HL-60 (cell line): ENCODE measurements at regions not wholly inside any gene's neighbourhood (a gene's known extent, or its start where the extent isn't known, plus 50 kb on each side); places are given as distances from the start of the nearest gene placed in this dataset.

Experiments used
- TF ChIP-seq, protein P1 (sequence below): IDR thresholded peaks from one replicate; pipeline ENCODE4 v1.5.1; 2011; ENCODE audit warnings: low read length, control low read depth, inconsistent platforms; ENCODE audit not compliant: insufficient read depth
- TF ChIP-seq, protein P2 (sequence below): IDR thresholded peaks from 2 replicates; pipeline ENCODE4 v1.6.1; 2012; ENCODE audit warnings: low read depth; ENCODE audit not compliant: insufficient replicate concordance

DNA sequence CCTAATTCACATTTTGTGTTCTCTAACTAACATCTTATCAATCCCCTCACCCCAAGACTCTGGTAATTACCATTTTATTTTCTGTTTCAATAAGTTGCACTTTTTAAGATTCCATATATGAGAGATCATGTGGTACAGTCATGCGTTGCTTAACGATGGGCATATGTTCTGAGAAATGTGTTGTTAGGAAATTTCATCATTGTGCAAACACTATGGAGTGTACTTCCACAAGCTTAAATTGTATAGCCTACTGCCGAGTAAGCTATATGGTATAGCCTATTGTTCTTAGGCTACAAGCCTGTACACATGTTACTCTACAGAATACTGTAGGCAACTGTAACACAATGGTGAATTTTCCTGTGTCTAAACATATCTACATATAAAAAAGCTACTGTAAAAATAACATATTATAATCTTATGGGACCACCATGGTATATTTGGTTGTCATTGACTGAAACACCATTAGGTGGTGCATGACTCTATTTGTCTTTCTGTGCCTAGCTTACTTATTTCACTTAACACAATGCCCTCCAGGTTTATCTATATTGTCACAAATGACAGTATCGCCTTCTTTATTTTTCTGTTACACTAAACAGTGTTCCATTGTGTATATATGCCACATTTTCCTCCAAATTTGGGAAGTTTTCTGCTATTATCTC, 473.4 kb upstream of the LMO3 start:
- TF ChIP-seq, protein P1, sequence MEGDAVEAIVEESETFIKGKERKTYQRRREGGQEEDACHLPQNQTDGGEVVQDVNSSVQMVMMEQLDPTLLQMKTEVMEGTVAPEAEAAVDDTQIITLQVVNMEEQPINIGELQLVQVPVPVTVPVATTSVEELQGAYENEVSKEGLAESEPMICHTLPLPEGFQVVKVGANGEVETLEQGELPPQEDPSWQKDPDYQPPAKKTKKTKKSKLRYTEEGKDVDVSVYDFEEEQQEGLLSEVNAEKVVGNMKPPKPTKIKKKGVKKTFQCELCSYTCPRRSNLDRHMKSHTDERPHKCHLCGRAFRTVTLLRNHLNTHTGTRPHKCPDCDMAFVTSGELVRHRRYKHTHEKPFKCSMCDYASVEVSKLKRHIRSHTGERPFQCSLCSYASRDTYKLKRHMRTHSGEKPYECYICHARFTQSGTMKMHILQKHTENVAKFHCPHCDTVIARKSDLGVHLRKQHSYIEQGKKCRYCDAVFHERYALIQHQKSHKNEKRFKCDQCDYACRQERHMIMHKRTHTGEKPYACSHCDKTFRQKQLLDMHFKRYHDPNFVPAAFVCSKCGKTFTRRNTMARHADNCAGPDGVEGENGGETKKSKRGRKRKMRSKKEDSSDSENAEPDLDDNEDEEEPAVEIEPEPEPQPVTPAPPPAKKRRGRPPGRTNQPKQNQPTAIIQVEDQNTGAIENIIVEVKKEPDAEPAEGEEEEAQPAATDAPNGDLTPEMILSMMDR, result no peak
- TF ChIP-seq, protein P2, sequence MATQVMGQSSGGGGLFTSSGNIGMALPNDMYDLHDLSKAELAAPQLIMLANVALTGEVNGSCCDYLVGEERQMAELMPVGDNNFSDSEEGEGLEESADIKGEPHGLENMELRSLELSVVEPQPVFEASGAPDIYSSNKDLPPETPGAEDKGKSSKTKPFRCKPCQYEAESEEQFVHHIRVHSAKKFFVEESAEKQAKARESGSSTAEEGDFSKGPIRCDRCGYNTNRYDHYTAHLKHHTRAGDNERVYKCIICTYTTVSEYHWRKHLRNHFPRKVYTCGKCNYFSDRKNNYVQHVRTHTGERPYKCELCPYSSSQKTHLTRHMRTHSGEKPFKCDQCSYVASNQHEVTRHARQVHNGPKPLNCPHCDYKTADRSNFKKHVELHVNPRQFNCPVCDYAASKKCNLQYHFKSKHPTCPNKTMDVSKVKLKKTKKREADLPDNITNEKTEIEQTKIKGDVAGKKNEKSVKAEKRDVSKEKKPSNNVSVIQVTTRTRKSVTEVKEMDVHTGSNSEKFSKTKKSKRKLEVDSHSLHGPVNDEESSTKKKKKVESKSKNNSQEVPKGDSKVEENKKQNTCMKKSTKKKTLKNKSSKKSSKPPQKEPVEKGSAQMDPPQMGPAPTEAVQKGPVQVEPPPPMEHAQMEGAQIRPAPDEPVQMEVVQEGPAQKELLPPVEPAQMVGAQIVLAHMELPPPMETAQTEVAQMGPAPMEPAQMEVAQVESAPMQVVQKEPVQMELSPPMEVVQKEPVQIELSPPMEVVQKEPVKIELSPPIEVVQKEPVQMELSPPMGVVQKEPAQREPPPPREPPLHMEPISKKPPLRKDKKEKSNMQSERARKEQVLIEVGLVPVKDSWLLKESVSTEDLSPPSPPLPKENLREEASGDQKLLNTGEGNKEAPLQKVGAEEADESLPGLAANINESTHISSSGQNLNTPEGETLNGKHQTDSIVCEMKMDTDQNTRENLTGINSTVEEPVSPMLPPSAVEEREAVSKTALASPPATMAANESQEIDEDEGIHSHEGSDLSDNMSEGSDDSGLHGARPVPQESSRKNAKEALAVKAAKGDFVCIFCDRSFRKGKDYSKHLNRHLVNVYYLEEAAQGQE, result no peak
